ENCODE measurements at regions not wholly inside any gene's neighbourhood (a gene's known extent, or its start where the extent isn't known, plus 50 kb on each side); places are given as distances from the start of the nearest gene placed in this dataset.

- CTCF ChIA-PET: no interaction called here
- POLR2A ChIA-PET: no interaction called here
- Mint-ChIP-seq H3K9me3 (no peaks in the 10 kb centered on the region), H3K4me3 (no peak overlapping the region), H3K4me1 (ENCODE audit: low read depth) (no peaks in the 10 kb centered on the region), H3K27ac (no peak overlapping the region), H3K27me3 (no peaks in the 10 kb centered on the region), H3K36me3 (ENCODE audit: low read depth) (no peaks in the 10 kb centered on the region)
- Histone ChIP-seq H3K27me3 (ENCODE audit: control insufficient read depth in 1 of 2, insufficient read depth in 2 of 2, low read length in 2 of 2) (no peaks in the 10 kb centered on the region), H3K4me1 (ENCODE audit: insufficient read depth, low read length) (no peaks in the 10 kb centered on the region), H3K36me3 (ENCODE audit: insufficient read depth, low read length) (no peaks in the 10 kb centered on the region), H3K4me3 (ENCODE audit: low read length) (no peak overlapping the region), H3K27ac (ENCODE audit: low read depth in 1 of 2, low read length in 2 of 2) (no peak overlapping the region), H3K9me3 (ENCODE audit: control insufficient read depth in 1 of 2, insufficient read depth in 1 of 2, low read length in 2 of 2) (peaks cover 0 to 22% of the 10 kb centered on the region in 2 experiments)
- intact Hi-C loops (cut with DNase I, micrococcal nuclease): no loop called here
- TF ChIP-seq, protein P1, sequence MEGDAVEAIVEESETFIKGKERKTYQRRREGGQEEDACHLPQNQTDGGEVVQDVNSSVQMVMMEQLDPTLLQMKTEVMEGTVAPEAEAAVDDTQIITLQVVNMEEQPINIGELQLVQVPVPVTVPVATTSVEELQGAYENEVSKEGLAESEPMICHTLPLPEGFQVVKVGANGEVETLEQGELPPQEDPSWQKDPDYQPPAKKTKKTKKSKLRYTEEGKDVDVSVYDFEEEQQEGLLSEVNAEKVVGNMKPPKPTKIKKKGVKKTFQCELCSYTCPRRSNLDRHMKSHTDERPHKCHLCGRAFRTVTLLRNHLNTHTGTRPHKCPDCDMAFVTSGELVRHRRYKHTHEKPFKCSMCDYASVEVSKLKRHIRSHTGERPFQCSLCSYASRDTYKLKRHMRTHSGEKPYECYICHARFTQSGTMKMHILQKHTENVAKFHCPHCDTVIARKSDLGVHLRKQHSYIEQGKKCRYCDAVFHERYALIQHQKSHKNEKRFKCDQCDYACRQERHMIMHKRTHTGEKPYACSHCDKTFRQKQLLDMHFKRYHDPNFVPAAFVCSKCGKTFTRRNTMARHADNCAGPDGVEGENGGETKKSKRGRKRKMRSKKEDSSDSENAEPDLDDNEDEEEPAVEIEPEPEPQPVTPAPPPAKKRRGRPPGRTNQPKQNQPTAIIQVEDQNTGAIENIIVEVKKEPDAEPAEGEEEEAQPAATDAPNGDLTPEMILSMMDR (IDR thresholded peaks at IDR 0.05): no peak
- peak in 1 of 14 experiments; percentile 7 for DNase-seq
- ATAC-seq (ENCODE audit: poor library complexity): no peak
Measured at GRCh38 chr3:180829409-180830405, 82.8 kb upstream of the FXR1 start.

DNA sequence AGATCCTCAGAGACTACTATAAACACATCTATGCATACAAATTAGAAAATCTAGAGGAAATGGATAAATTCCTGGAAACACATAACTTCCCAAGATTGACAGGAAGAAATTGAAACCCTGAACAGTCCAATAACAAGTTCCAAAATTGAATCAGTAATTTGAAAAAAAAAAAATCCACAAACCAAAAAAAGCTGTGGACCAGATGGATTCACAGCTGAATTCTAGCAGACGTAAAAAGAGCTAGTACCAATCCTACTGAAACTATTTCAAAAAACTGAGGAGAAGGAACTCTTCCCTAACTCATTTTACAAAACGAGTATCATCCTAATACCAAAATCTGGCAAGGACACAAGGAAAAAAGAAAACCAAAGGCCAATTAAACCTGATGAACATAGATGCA lies 77.0 kb upstream of the FXR1 start:
- no peaks in the 10 kb centered on the region for H3K27me3 ChIP-seq (ENCODE audit: control insufficient read depth in 1 of 2, insufficient read depth in 2 of 2, low read length in 2 of 2)
- no peak overlapping the region for H3K4me3 ChIP-seq (ENCODE audit: low read length)
- Mint-ChIP-seq H3K27me3 (no peaks in the 10 kb centered on the region), H3K9me3 (peaks cover 4% of the 10 kb centered on the region), H3K4me3 (no peak overlapping the region), H3K36me3 (ENCODE audit: low read depth) (no peaks in the 10 kb centered on the region), H3K4me1 (ENCODE audit: low read depth) (no peaks in the 10 kb centered on the region), H3K27ac (no peak overlapping the region)
- no peaks in the 10 kb centered on the region for H3K36me3 ChIP-seq (ENCODE audit: insufficient read depth, low read length)
- no peak for DNase-seq
- H3K9me3 ChIP-seq (ENCODE audit: control insufficient read depth in 1 of 2, insufficient read depth in 1 of 2, low read length in 2 of 2): peaks cover 0 to 5% of the 10 kb centered on the region in 2 experiments
- TF ChIP-seq, protein P1 (IDR thresholded peaks at IDR 0.05): no peak
- ChIA-PET POLR2A (no interaction called here), CTCF (no interaction called here)
- ATAC-seq (ENCODE audit: poor library complexity): no peak
- H3K27ac ChIP-seq (ENCODE audit: low read depth in 1 of 2, low read length in 2 of 2): no peak overlapping the region
- intact Hi-C loops (cut with DNase I, micrococcal nuclease): no loop called here
- no peaks in the 10 kb centered on the region for H3K4me1 ChIP-seq (ENCODE audit: insufficient read depth, low read length)

DNA sequence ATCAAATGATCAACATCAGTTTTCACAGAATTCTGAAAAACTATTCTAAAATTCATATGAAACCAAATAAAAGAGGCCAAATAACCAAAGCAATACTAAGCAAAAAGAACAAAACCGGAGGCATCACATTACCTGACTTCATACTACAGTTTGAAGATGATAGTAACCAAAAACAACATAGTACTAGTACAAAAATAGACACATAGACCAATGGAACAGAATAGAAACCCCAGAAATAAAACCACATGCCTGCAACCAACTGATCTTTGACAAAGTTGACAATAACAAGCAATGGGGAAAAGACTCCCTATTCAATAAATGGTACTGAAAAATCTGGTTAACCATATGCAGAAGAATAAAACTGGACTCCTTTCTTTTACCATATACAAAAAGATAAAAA lies 75.7 kb upstream of the FXR1 start:
- TF ChIP-seq, protein P1 (IDR thresholded peaks at IDR 0.05): no peak
- CTCF ChIA-PET: no interaction called here
- ATAC-seq (ENCODE audit: poor library complexity) (no peak), DNase-seq (no peak)
- Mint-ChIP-seq H3K4me1 (ENCODE audit: low read depth) (no peaks in the 10 kb centered on the region), H3K4me3 (no peak overlapping the region), H3K27me3 (no peaks in the 10 kb centered on the region), H3K9me3 (peaks cover 4% of the 10 kb centered on the region), H3K27ac (no peak overlapping the region), H3K36me3 (ENCODE audit: low read depth) (no peaks in the 10 kb centered on the region)
- intact Hi-C loops (cut with DNase I, micrococcal nuclease): no loop called here
- Histone ChIP-seq H3K36me3 (ENCODE audit: insufficient read depth, low read length) (no peaks in the 10 kb centered on the region), H3K4me3 (ENCODE audit: low read length) (no peak overlapping the region), H3K9me3 (ENCODE audit: control insufficient read depth in 1 of 2, insufficient read depth in 1 of 2, low read length in 2 of 2) (peaks cover 0 to 11% of the 10 kb centered on the region in 2 experiments), H3K27me3 (ENCODE audit: control insufficient read depth in 1 of 2, insufficient read depth in 2 of 2, low read length in 2 of 2) (no peaks in the 10 kb centered on the region), H3K27ac (ENCODE audit: low read depth in 1 of 2, low read length in 2 of 2) (no peak overlapping the region), H3K4me1 (ENCODE audit: insufficient read depth, low read length) (no peaks in the 10 kb centered on the region)
- POLR2A ChIA-PET: no interaction called here
